Breast epithelium (tissue), 3 donors: ENCODE measurements at regions not wholly inside any gene's neighbourhood (a gene's known extent, or its start where the extent isn't known, plus 50 kb on each side); places are given as distances from the start of the nearest gene placed in this dataset.

ENCODE experiments used
- CTCF ChIP-seq, 3 donors: fragments of 450-650 bp; IDR thresholded peaks; one replicate each; pipeline ENCODE4 v1.5.1; 2016 to 2017; ENCODE audit warnings: antibody characterized with exemption in 3 of 3, mild to moderate bottlenecking in 3 of 3, moderate library complexity in 3 of 3
- POLR2A ChIP-seq: fragments of 450-650 bp; IDR thresholded peaks from one replicate; pipeline ENCODE4 v1.6.1; 2016; ENCODE audit warnings: antibody characterized with exemption, mild to moderate bottlenecking, moderate library complexity

- no peak for TF ChIP-seq CTCF (IDR thresholded peaks at IDR 0.05)
- TF ChIP-seq POLR2A: no peak
Observed at GRCh38 chr12:19933924-19934323, 434.4 kb upstream of the PDE3A start.
